Sigmoid colon (tissue), 3 donors: ENCODE measurements at regions not wholly inside any gene's neighbourhood (a gene's known extent, or its start where the extent isn't known, plus 50 kb on each side); places are given as distances from the start of the nearest gene placed in this dataset.

Experiments used
- CTCF ChIP-seq, 4 experiments: fragments of 450-650 bp in 3 of 4; fragments of 200-600 bp in 1 of 4; IDR thresholded peaks; one replicate each; pipeline ENCODE4 v1.5.1; 2016 to 2019; ENCODE audit warnings: antibody characterized with exemption in 4 of 4, mild to moderate bottlenecking in 3 of 4, moderate library complexity in 2 of 4
- POLR2A ChIP-seq, 2 donors: fragments of 450-650 bp; IDR thresholded peaks; one replicate each; pipeline ENCODE4 v1.6.1; 2016; ENCODE audit warnings: antibody characterized with exemption in 2 of 2, mild to moderate bottlenecking in 2 of 2, moderate library complexity in 2 of 2

DNA sequence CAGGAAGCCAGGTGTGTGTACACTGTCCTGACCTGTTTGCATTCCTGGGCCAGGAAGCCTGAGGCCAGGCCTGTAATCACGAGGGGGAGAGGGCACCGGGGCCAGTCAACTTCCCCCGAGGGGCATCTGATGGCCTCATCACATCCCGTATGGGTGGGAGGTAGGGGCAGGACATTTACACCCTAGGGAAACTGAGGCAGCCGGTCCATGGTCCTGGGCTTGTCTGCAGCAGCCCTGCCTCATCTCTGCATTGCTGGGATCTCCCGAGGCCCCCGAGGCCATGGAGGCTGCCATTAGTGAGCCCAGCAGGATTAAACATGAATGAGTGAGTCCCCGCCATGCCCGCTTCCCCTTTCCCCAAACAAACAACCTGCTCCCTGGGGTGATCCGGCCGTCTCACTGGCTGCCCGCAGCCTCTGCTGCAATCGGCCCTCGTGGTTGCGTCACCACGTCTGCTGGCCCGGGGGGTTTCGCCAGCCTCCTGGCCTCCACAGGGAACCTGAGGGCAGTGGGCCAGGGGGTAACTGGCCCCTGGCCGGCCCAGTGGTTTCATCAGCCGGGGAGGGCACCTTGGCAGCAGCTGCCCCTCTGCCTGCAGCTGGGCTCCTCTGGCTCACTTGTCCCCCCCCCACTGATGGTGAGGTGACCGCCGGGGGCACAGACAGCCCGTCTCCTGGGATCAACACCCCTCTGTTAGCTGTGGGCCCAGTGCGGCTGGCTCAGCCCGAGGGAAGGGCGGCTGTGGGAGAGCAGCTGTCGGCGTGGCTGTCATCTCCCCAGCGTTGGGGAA lies 88.3 kb upstream of the GSE1 start:
- TF ChIP-seq CTCF (IDR thresholded peaks at IDR 0.05), result no peak
- TF ChIP-seq POLR2A (IDR thresholded peaks at IDR 0.05), result no peak
